GM12873 (cell line): ENCODE measurements at regions not wholly inside any gene's neighbourhood (a gene's known extent, or its start where the extent isn't known, plus 50 kb on each side); places are given as distances from the start of the nearest gene placed in this dataset.

ENCODE experiments used
- TF ChIP-seq, protein P1 (sequence below): IDR thresholded peaks from 2 replicates; pipeline ENCODE4 v1.5.1; 2012; ENCODE audit warnings: low read depth, mild to moderate bottlenecking, moderate library complexity, low read length, control low read depth; ENCODE audit not compliant: insufficient read depth; ENCODE audit errors: missing control alignments

DNA sequence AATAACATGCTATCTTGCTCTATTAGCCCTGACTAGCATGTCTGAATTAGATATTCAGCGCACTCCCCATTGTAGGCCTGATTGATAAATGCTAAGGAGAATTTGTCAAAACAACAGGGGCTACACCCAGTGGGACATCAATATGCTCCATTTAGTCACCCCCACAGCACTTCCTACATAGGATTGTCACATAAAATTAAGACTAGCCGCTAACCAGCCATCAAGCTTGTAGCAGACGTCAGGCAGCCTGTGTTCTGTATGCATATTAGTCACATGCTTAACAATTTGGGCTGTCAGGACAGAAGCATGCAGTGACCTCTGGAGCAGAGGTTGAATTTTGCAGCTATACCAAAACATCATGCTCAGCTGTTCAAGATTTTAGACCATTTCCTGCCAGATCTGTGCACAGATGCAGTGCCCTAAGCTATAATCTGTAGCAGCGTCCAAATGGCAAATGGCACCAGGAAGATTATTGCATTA lies 197.4 kb upstream of the ISL1 start:
- TF ChIP-seq, protein P1, sequence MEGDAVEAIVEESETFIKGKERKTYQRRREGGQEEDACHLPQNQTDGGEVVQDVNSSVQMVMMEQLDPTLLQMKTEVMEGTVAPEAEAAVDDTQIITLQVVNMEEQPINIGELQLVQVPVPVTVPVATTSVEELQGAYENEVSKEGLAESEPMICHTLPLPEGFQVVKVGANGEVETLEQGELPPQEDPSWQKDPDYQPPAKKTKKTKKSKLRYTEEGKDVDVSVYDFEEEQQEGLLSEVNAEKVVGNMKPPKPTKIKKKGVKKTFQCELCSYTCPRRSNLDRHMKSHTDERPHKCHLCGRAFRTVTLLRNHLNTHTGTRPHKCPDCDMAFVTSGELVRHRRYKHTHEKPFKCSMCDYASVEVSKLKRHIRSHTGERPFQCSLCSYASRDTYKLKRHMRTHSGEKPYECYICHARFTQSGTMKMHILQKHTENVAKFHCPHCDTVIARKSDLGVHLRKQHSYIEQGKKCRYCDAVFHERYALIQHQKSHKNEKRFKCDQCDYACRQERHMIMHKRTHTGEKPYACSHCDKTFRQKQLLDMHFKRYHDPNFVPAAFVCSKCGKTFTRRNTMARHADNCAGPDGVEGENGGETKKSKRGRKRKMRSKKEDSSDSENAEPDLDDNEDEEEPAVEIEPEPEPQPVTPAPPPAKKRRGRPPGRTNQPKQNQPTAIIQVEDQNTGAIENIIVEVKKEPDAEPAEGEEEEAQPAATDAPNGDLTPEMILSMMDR = no peak

DNA sequence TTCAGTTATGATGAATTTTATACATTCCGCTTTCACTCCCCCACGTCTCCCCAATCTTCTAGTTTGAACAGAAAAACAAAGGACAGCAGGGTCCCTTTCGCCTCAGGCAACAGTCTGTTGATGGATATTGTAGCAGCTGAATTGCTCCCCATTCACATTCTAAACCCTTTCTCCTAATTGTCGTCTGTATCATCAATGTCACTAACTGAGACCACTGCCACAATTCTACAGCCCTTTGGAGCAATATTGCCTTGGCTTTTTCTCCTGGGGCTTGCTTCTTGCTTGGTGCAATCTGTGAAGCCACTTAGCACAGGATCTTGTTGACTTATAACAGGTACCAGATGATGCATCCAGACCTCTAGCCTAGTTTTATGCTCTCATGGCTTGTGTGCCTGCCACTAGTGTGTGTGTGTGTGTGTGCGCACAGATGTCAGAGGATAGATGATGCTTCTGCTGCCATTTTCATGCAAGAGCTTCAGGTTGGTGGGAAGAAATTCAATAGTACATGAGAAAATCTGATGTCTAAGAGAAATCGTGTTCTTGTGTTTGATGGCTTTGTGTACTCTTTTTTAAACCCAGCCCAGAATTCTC lies 195.2 kb upstream of the ISL1 start:
- TF ChIP-seq, protein P1 = no peak

DNA sequence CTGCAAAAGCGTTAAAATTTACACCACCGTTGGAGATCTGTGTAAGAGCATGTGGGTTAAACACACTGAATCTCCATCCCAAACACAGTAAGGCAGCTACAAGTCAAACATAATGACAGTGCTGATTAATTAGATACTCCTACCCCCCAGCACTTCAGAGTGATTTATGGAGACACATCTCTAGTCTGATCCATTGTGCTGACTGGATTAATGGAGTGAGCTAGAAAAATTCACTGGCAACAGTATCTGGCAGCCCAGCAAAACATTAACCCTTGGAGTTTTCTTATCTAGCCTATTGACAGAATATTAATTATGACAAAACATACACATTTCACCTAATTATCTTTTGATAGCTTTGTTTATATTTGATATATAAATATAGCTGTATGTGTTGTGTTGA lies 188.6 kb upstream of the ISL1 start:
- TF ChIP-seq, protein P1 = no peak

DNA sequence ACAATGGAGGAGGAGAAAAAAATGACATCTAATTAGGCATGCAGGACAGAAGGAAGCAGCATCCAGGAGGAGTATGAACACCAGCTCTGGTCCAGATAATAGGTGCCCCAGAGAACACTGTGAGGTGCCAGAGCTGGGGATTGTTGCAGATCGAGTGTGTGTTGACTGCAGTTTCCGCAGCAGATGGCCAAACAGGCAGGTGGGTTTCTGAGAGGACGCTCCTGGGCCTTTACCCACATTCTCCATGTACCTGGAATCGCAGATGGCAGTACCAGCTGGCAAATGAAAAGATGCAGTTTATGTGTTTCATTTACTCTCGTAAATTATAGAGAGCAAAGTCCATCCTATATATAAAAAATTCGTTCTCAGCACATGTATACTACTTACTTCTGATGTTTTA lies 182.2 kb upstream of the ISL1 start:
- TF ChIP-seq, protein P1 = no peak

DNA sequence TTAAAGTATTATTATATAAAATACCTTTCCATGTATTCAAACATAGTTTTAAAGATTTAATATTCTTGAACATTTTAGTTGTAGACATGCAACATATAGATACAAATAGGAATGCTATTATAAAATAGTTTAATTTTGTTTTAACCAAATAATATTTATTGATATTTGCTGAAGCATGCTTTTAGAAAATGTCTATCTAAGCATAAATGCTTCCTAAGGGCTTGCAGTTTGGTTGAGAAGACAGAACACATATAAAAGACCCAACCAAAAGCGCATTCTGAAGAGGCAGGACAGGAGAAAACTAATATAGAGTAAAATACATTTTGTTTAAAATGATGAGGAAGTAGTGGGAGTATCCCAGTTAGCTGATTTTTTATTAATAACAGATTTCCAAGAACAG lies 181.5 kb upstream of the ISL1 start:
- TF ChIP-seq, protein P1 = no peak

DNA sequence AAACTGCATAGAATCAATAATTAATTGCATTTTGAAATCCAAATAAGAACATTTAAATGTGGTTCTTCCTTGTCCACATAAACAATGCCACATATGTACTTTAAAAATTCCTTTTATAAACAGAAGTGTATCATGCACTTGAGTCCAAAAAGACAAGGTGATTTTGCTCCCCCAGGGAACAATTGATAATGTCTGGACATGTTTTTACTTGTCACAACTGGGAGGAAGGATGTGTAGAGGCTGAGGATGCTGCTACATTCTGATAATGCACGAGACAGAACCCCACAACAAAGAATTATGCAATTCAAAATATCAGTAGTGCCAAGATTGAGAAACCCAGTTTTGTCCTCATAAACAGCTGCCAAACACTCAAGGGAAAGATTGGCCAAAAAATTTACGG lies 181.1 kb upstream of the ISL1 start:
- TF ChIP-seq, protein P1 = no peak

DNA sequence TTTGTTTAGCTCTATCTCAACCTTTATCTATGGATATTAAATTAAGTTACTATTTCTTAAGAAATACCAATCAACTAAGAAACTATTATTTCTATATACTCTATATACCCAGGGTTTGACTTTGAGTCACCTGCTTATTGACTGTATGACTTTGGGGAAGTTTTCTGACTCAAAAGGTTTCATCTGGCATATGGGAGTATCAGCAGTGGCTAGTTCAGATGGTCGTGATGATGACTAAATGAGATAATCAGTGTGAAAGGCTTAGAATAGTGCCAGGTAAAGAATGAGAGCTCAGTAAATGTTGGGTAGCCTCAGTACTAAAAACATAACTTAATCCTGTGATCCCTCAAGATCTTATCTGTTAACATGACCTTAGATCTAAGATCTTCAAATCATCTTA lies 179.7 kb upstream of the ISL1 start:
- TF ChIP-seq, protein P1 = no peak

DNA sequence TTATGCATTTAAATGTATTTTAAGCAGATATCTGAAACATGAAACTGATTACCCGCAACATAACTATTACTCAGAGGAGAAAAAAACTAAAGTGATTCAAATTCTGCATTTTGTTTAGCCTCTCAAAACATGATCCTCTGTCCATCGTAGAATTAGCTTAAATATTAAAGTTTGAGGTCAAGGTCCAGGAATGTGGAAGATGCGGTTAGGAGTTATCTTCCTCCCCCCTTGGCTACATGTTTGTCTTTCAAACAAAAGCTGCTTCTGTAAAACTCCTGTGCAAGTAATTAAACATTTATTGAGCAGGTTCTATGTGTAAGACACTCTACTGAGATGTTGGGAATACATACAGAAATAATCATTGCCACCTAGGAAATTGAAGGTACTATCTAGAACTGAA lies 175.0 kb upstream of the ISL1 start:
- TF ChIP-seq, protein P1 = no peak
